WI38 (cell line): ENCODE measurements at regions not wholly inside any gene's neighbourhood (a gene's known extent, or its start where the extent isn't known, plus 50 kb on each side); places are given as distances from the start of the nearest gene placed in this dataset.

Source experiments
- H3K4me3 ChIP-seq: 2 replicates; pipeline ENCODE4 v1.5.1; 2011; ENCODE audit warnings: low read depth, mild to moderate bottlenecking, control low read depth, low read length
- CTCF ChIP-seq: IDR thresholded peaks from 2 replicates; pipeline ENCODE4 v1.5.1; 2012; ENCODE audit warnings: low read depth, mild to moderate bottlenecking, control low read depth, low read length

- no peak overlapping the region for H3K4me3 ChIP-seq
- no peak for TF ChIP-seq CTCF
Observed at GRCh38 chr16:86143666-86144065, 244.7 kb downstream of the IRF8 start.

GRCh38 chr16:86145669-86146068 is 246.7 kb downstream of the IRF8 start:
- TF ChIP-seq CTCF: no peak
- H3K4me3 ChIP-seq: no peak overlapping the region

GRCh38 chr16:86150641-86151238 is 251.8 kb downstream of the IRF8 start:
- no peak overlapping the region for H3K4me3 ChIP-seq
- no peak for TF ChIP-seq CTCF

- no peak overlapping the region for H3K4me3 ChIP-seq
Observed at GRCh38 chr16:86151239-86151851, 252.4 kb downstream of the IRF8 start.

GRCh38 chr16:86156155-86156554 is 257.2 kb downstream of the IRF8 start:
- no peak overlapping the region for H3K4me3 ChIP-seq
- no peak for TF ChIP-seq CTCF

More at GRCh38 chr16:86151239-86151851, 252.4 kb downstream of the IRF8 start:
- TF ChIP-seq CTCF: no peak

- no peak for TF ChIP-seq CTCF
- H3K4me3 ChIP-seq: no peak overlapping the region
Observed at GRCh38 chr16:86157616-86158247, 258.8 kb downstream of the IRF8 start.

GRCh38 chr16:86158688-86159360 is 259.9 kb downstream of the IRF8 start:
- H3K4me3 ChIP-seq: no peak overlapping the region
- TF ChIP-seq CTCF: peak; percentile 27; the same call in 1 of the 2 replicates
